Esophagus (tissue), 2 donors: ENCODE measurements at regions not wholly inside any gene's neighbourhood (a gene's known extent, or its start where the extent isn't known, plus 50 kb on each side); places are given as distances from the start of the nearest gene placed in this dataset.
A peak's percentile ranks its signal among the peaks of the same experiment; 100 is the strongest.

ENCODE experiments used
- H3K27ac ChIP-seq, 2 donors: one replicate each; pipeline ENCODE4 v1.5.1; 2013; ENCODE audit warnings: low read depth in 2 of 2, mild to moderate bottlenecking in 2 of 2, inconsistent platforms in 1 of 2, low read length in 1 of 2, moderate library complexity in 1 of 2
- H3K27me3 ChIP-seq, 2 donors: one replicate each; pipeline ENCODE4 v1.6.1; 2013; ENCODE audit warnings: low read length in 2 of 2, control low read depth in 1 of 2, mild to moderate bottlenecking in 1 of 2; ENCODE audit not compliant: insufficient read depth in 2 of 2, control insufficient read depth in 1 of 2
- H3K36me3 ChIP-seq, 2 donors: one replicate each; pipeline ENCODE4 v1.6.1; 2013; ENCODE audit warnings: low read length in 1 of 2; ENCODE audit not compliant: control insufficient read depth in 2 of 2, insufficient read depth in 2 of 2
- H3K4me1 ChIP-seq, 2 donors: one replicate each; pipeline ENCODE4 v1.6.1; 2013; ENCODE audit warnings: low read length in 1 of 2; ENCODE audit not compliant: control insufficient read depth in 2 of 2, insufficient read depth in 2 of 2
- H3K4me3 ChIP-seq, 2 donors: one replicate each; pipeline ENCODE4 v1.5.1; 2013; ENCODE audit warnings: low read length in 2 of 2, mild to moderate bottlenecking in 2 of 2, low read depth in 1 of 2, moderate library complexity in 1 of 2
- H3K9me3 ChIP-seq, 2 donors: one replicate each; pipeline ENCODE4 v1.6.1; 2013; ENCODE audit warnings: mild to moderate bottlenecking in 2 of 2, low read depth in 1 of 2, low read length in 1 of 2, moderate library complexity in 1 of 2; ENCODE audit not compliant: control insufficient read depth in 2 of 2, insufficient read depth in 1 of 2
- WGBS, 2 donors: extraction: QIAGEN DNeasy Blood & Tissue Kit; methylation state at CpG; one replicate each; pipeline ENCODE4 v1.1.7; 2013; 5-methylcytosine and 5-hydroxymethylcytosine counted together
- donor health status: healthy with polysubstance abuse.
- donor health status: Bipolar disorder and iron deficiency.

DNA sequence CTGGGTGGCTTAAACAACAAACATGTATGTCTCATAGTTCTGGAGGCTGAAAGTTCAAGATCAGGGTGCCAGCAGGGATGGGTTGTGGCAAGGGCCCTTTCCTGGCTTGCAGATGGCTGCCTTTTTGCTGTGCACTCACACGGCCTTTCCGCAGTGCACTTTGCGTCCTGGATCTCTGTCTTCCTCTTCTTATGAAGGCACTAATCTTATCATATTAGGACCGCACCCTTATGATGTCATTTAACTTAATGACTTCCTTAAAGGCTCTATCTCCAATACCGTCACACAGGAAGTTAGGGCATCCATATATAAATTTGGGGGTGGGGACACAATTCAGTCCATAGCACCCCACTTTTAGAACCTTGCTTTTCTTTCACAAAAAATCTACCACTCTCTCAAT, 255.2 kb downstream of the SNX13 start:
- Histone ChIP-seq H3K4me3 (no peak overlapping the region), H3K27me3 (no peaks in the 10 kb centered on the region), H3K4me1 (no peaks in the 10 kb centered on the region), H3K9me3 (no peaks in the 10 kb centered on the region), H3K36me3 (no peaks in the 10 kb centered on the region), H3K27ac (no peak overlapping the region)
- 84 to 90% methylated on average over 5 of the region's 5 CpGs for WGBS, 2 donors

DNA sequence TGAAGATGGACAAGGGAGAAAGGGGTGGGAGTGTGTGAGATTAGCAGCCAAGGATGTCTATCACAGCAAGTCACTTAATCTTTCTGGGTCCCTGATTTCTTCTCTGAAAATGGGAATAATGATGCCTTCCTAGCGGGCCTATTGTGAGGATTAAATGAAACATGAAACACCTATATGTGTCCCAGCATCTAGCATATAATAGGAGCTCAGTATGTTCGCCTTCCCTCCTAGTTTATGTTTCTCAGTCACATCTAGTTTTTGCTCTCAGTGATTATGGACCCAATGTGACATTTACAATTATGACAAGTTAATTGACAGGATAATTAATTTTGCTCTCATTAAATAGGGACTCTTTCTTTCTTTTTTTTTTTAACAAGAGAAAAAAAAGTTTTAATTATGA, 252.9 kb downstream of the SNX13 start:
- Histone ChIP-seq H3K36me3 (no peaks in the 10 kb centered on the region), H3K4me3 (no peak overlapping the region), H3K27me3 (no peaks in the 10 kb centered on the region), H3K4me1 (no peaks in the 10 kb centered on the region), H3K9me3 (no peaks in the 10 kb centered on the region), H3K27ac (no peak overlapping the region)
- WGBS, 2 donors: 90 to 93% methylated on average over 2 of the region's 2 CpGs

DNA sequence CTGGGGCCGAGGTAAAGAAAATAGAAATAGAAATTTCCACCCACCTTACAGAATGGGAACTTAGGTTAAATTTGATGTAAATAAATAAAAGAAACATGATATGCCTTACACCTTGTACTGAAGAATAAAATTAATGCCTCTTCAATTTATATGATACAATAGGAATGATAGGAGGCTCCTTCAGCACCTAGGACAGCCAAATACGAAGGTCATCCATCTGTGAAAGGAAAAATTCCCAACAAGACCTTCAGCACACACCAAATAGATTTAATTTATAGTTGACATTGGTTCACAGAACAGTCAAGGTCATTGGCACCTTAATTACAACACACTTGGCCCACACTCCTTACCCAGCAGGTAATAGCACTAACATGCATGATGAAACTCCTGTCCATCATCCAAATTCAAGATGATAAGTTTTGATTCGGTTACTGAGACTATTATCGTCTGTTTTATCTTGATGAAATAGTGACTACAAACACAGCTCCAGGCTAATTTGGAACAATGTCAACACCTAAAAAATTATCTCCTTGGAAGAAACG, 250.9 kb downstream of the SNX13 start:
- Histone ChIP-seq H3K27ac (no peak overlapping the region), H3K9me3 (no peaks in the 10 kb centered on the region), H3K27me3 (no peaks in the 10 kb centered on the region), H3K4me1 (no peaks in the 10 kb centered on the region), H3K36me3 (no peaks in the 10 kb centered on the region), H3K4me3 (no peak overlapping the region)
- WGBS, 2 donors: 56 to 62% methylated on average over 5 of the region's 5 CpGs

DNA sequence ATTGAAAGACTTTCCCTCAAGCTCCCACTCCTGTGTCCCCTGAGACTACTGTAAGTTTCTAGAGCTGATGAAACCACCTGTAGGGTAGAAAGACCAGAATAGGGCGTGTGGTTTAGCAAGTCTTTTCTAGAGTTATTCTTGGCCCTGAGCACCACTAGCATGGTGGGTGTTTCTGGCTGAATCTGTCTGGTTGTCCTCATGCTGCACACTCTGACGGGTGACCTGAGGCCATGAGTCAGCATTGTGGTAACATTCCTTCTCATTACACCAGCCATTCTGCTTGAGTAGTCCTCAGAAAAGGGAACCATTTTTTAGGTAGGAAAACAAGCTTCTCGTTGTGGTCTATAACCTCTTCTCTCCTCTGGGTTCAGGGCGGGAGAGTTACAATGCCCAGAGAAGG, 250.3 kb downstream of the SNX13 start:
- Histone ChIP-seq H3K27ac (no peak overlapping the region), H3K4me1 (no peaks in the 10 kb centered on the region), H3K36me3 (no peaks in the 10 kb centered on the region), H3K4me3 (no peak overlapping the region), H3K27me3 (no peaks in the 10 kb centered on the region), H3K9me3 (no peaks in the 10 kb centered on the region)
- 65 to 72% methylated on average over 4 of the region's 4 CpGs for WGBS, 2 donors

DNA sequence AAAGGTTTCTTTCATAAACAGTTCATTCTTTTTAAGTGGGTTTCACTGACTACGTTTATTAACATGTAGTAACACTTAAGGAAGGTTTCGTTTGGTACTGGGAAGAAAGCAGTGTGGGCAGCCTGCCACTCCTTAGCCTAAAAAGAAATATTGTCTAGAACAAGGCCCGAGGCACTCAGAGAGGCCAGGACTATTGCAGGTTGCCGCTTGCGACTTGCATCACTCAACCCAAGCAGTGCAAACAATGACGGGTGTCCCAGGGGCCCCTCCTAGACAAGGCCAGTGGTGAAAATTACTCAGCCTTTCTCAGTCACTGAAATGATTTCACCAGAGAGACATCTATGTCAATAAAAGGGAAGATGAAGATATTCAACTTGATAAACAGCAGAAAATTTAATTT, 243.9 kb downstream of the SNX13 start:
- peaks cover 0 to 7% of the 10 kb centered on the region in 2 donors for H3K9me3 ChIP-seq
- no peak overlapping the region for H3K4me3 ChIP-seq
- WGBS, 2 donors: 27 to 54% methylated on average over 6 of the region's 6 CpGs
- H3K27me3 ChIP-seq: no peaks in the 10 kb centered on the region
- H3K27ac ChIP-seq: no peak overlapping the region
- no peaks in the 10 kb centered on the region for H3K4me1 ChIP-seq
- H3K36me3 ChIP-seq: no peaks in the 10 kb centered on the region

DNA sequence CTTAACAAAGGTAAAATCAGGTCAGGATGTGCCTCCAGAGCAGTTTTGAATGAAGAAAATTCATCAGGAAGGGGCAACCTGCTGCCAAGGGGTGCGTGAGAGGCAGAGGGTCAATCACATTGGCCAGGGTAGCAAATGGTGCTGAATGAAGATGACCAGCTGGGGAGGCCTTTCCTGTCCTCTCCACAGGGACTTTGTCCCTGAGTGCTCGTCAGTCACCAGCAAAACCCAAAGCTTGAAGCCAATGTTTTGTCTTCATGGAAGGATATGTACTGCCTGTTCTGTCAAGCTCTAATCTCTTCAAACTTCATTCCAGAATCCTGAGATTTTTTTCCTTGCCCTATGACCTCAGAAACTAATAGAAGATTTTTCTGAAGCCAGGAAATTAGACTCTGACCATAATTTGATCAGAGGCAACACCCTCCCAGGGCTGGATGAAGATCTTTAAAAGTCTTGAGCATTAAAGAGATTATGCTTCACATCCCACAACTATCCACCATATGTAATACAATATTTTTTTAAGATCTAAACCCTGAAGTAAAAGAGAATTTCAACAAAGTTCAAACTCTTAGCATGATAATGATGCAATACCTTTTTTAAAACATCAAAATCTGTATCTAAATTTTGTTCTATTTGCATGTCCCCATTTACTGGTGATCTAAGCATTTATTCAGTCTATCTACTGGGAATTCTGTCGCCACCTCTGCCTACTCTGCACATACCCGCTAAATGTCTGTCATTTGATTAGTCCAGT, 243.0 kb downstream of the SNX13 start:
- no peak overlapping the region for H3K4me3 ChIP-seq
- H3K9me3 ChIP-seq: peaks cover 0 to 7% of the 10 kb centered on the region in 2 donors
- no peaks in the 10 kb centered on the region for H3K36me3 ChIP-seq
- no peaks in the 10 kb centered on the region for H3K27me3 ChIP-seq
- 87% methylated on average over 4 of the region's 4 CpGs for WGBS, 2 donors
- H3K27ac ChIP-seq: peak overlapping the region in 1 of 2 donors; percentile 29
- H3K4me1 ChIP-seq: no peaks in the 10 kb centered on the region

DNA sequence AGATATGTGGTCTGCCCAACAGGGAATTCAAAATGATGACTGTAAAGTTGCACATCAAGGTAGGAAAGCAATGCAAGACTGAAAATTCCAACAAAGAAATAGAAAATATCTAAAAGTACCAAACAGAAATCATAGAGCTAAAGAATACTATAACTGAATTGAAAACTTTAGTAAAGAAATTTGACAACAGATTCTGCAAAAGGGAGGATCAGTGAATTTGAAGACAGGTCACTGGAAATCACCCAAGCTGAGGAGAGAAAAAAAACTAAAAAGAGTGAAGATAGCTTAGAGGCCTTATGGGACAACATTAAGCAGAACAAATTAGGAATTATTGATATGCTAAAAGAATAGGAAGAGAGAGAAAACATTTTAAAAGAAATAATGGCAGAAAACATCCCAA, 240.6 kb downstream of the SNX13 start:
- no peak overlapping the region for H3K4me3 ChIP-seq
- no peaks in the 10 kb centered on the region for H3K4me1 ChIP-seq
- H3K27ac ChIP-seq: no peak overlapping the region
- no peaks in the 10 kb centered on the region for H3K27me3 ChIP-seq
- peaks cover 0 to 7% of the 10 kb centered on the region in 2 donors for H3K9me3 ChIP-seq
- no peaks in the 10 kb centered on the region for H3K36me3 ChIP-seq

DNA sequence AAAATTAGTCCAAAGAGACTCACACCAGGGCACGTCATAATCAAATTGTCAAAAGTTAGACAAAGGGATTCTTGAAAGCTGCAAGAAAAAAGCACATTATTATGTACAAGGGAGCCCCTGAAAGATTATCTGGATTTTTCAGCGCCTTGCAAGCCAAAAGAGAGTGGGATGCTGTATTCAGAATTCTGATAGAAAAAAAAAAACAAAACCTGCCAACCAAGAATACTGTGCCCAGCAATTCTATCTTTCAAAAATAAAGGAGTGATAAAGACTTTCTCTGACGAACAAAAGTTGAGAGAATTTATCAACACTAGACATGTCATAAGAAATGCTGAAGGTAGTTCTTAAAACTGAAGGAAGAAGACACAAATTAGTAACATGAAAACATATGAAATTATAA, 240.2 kb downstream of the SNX13 start:
- Histone ChIP-seq H3K4me3 (no peak overlapping the region), H3K9me3 (peaks cover 0 to 7% of the 10 kb centered on the region in 2 donors), H3K36me3 (no peaks in the 10 kb centered on the region), H3K4me1 (no peaks in the 10 kb centered on the region), H3K27ac (no peak overlapping the region), H3K27me3 (no peaks in the 10 kb centered on the region)
- WGBS, 2 donors: 65 to 72% methylated on average over 3 of the region's 3 CpGs

DNA sequence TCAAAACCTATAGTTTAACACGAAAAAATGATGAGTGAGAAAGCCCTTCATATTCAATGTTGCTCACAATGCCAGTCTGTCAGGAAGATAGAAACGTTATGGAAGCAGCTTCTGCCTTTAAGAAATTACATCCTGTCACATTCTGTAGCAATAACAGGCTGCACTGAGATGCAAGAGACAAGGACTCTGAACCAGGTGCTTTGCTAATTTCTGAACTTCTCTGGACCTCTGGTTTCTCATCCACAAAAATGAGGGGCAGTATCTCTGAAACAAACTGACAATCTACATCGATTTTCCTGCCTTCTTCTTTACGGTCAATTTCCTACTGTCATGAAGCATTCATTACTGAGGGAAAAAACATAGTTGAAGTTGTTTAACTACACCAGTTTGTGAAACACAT, 234.0 kb downstream of the SNX13 start:
- 54 to 55% methylated on average over 4 of the region's 4 CpGs for WGBS, 2 donors
- Histone ChIP-seq H3K27ac (no peak overlapping the region), H3K4me3 (no peak overlapping the region), H3K27me3 (no peaks in the 10 kb centered on the region), H3K4me1 (no peaks in the 10 kb centered on the region), H3K36me3 (no peaks in the 10 kb centered on the region), H3K9me3 (no peaks in the 10 kb centered on the region)

DNA sequence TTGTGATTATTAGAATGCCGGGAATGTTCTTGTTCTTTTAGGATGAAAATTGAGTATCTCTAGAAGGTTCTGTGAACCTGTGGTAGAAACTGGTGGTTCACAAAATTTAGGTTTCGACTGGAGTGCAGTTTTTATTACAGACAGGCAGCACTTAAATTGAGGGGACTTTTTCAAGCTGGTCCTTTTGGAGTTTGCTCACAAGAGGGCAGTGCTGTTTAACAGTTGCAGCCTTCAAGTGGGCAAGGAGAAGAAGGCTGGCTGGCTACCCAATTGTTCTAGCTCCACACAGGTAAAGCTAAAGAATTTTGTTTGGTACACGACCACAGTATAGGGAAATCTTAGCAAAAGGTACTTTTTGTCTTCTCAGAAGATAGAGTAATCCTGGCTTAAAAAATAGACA, 233.6 kb downstream of the SNX13 start:
- 19% methylated on average over 3 of the region's 3 CpGs for WGBS, 2 donors
- Histone ChIP-seq H3K4me3 (no peak overlapping the region), H3K27me3 (no peaks in the 10 kb centered on the region), H3K27ac (no peak overlapping the region), H3K4me1 (no peaks in the 10 kb centered on the region), H3K9me3 (no peaks in the 10 kb centered on the region), H3K36me3 (no peaks in the 10 kb centered on the region)
